ENCODE measurements at regions not wholly inside any gene's neighbourhood (a gene's known extent, or its start where the extent isn't known, plus 50 kb on each side); places are given as distances from the start of the nearest gene placed in this dataset.

DNA sequence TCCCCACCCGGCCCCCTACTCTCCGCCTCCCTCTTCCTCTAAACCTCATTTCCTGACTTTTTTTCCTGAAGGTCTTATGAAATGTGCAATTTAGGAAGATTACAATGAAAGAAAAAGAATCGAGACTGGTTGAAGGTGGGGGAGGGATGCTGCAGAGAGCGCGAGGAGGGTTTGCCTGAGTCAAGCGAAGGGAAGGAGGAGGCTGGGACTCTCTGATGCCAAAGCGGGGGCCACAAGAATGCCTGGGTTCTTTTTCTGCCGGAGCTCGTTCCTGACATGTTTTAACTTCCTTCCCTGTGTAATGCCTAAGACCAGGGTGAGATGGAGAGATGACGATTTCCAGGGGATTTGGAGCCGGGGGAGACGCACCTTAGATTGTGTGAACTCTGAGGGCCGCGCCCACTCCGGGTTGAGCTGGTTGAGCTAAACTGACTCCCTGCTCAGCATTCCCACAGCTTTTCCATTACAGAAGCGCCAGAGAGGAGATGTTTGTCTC, 270.5 kb upstream of the SORL1-AS1 start:
- no peak for ATAC-seq

DNA sequence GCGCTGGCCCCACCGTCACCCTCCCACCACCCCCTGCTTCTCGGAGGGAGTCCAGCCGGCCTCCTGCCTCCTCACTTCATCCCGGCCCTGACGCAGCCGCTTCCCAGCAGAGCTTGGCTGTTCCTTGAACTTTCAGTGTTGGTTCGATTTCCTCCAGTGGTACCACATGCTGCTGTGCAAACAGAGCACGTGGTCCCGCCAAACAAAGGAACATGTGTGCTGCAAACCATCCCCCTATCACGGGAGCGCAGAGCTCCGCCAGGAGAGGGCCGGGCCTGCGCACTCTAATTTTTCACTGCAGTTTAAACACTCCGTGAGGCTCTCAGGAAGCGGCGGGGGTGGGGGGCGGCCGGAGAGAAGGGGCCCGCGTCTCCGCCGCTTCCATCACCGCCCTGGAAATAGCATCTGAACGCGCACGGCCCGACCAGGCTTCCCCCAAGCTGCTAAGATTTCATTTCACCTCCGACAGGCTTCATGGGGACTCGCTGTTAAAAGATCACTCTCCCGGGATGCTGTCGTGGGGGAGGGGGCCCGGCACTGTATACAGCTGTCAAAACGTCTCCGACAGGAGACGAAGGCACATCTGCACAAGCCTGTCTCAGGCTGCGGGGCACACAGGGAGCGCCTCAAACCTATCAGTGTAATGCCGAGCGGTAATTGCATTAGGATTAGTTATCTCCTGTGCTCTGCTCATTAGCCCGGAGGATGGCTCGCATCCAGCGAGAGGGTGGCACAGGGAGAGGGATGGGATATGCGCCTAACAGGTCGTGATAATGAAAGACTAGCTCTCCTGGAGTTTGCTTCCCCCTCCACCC, 269.9 kb upstream of the SORL1-AS1 start:
- no peak for ATAC-seq

DNA sequence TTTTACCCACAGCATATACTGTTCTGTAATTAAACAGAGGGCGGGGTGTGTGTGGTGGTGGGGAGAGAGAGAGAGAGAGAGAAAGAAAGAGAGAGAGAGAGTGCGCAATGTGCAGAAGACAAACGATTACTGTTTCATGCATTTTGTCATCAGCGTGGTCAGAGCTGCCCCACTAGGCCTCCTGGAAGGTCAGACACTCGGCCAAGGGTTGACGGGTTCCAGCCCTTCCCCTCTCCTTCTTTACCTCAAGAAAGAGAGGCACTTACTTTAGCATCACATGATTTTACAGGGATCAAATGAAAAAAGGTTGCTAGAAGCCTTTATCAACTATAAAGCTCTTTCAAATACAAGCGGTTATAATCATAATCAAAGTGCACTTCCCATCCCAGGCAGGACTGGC, 269.2 kb upstream of the SORL1-AS1 start:
- no peak for ATAC-seq

DNA sequence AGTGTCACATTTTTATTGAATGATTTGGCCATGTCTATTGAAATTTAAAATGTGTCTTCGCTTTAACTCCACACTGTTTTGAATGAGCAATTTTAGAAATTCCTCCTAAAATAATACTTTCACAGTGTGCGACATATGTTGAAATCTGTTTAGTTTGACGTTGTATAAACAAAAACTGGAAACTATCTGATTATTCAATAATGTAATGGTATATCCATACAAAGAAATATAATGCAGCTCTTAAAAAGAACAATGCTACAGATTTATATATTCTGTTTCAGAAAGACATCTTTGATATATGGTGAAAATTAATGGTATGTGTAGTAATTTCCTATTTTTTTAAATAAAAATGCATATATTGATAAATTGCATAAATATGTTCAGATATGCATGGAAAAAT, 268.7 kb upstream of the SORL1-AS1 start:
- no peak for ATAC-seq

DNA sequence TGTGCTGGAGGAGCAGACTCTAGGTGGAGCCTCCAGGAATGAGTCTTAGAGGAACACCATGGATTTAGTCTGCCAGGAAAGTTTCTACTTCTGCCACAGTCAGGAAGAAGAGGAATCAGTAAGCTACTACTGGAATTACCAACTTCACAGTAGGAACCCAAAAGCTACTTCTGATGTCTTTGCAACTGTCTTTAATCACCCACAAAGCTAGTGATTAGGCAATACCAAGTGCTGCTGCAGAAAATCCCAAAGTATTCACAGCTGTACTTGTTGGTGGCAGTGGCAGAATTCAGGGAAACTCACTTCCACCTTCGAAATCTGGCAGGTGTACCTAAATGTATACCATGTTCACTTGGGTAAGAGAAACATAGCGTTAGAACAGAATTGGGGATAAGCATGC, 264.5 kb upstream of the SORL1-AS1 start:
- no peak for ATAC-seq

DNA sequence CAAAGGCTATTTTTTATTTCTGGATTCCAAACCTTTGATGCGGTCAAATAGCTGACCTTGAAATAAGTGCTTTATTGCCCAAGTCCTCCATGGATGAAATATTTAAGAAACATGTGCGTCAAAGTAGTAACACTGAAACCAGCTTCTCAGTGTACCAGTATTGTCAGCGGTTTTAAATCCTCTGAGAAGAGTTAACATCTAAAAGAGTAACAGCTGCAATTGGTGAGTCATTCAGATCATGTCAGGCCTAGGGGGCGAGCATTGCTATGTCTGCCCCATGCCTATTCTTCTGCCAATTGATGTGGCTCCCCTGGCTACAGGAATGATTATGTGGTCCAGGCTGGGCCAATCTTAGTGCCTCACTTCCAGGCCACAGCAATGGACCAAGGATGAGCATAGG, 263.3 kb upstream of the SORL1-AS1 start:
- ATAC-seq: no peak

DNA sequence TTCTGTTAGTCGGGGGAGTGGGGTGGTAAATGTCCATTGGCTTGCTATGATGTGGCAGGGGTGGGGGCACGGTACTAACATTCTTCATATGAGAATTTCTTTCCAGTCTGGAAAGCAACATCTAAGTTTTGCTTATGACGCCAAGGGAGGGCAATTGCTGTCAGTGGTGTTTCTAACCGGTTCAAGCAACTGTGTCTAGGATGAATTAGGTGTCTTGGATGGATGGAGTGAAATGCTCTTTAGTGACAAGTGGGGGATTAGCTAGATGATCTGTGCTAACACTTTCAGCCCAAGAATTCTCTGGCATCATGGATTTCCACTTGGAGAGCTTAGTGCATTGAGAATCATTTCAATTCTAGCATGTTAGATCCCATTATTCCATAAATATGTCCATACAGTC, 262.6 kb upstream of the SORL1-AS1 start:
- ATAC-seq: no peak

DNA sequence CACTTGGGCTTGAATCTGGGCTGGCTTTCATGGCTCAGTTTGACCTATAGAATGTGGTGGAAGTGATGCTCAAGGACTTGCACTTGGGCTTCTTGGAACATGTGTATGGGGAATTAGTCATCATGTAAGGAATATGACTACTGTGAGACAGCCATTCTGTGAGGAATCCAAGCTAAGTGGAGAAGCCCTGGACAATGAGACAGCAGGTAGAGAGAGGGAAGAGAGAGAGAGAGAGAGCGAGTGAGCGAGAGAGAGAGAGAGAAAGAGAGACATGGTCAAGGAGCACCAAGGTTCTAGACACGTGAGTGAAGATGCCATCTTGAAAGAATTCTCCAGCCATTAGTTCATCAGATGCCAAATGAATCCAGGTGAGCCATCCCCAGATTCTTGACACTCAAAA, 261.6 kb upstream of the SORL1-AS1 start:
- ATAC-seq: no peak

DNA sequence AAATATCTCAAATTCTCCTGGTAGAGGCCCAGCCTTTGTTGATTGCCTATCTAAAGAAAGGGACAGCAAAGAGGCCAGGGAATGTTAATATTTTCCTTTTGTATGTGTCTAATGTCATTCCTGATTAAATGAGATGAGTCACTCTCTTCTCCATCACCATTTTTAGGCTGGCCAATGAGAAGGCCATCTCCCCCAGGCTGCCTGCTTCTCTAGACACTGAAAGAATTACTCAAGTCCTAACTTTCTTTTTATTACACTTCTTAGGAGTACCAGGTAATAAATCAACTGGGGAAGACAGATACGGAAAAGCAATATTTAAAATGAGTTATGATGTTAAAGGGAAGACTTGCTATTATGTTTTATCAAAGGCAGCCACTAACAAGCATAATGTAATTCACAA, 259.2 kb upstream of the SORL1-AS1 start:
- no peak for ATAC-seq

DNA sequence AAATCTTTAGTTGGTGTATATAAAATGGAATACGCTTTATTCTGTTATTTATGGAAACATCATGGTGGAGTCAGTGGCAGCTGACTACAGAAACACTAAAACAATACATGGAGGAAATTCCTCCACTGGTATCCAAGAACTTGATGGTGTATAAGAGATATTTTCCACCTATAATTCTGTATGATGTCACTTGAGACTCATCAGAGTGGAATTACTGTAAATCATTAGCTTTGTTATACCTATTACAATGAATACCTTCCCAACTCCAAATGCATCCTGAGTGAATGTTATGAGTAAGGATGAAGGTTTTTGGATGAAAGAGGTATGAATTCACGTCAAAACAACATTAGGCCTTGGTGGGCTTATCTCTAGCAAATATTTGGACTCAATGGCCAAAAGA, 258.5 kb upstream of the SORL1-AS1 start:
- ATAC-seq: no peak

DNA sequence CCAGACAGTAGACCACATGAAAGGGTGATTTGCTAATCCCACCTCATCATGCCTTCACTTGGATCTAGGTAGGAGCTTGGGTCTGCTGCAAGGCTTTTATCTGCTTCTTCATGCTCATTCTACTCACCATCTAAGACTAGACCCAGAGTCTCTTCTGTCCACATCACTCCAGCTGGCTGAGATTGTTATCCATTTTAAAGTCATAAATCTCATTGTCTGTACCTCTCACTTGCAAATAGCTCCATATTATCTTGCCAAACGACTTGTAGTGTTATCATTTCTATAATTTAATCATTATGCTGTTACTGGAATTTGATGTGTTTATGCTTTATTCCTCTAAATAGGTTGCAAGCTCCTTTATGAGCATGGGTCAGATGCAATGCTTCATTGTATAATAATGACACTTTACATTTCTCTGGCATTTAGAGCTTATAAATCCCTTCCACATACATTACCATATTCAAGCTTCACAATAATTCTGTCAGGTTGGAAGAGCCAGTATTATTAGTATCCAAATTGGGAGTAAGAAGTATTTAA, 254.2 kb upstream of the SORL1-AS1 start:
- ATAC-seq: no peak

DNA sequence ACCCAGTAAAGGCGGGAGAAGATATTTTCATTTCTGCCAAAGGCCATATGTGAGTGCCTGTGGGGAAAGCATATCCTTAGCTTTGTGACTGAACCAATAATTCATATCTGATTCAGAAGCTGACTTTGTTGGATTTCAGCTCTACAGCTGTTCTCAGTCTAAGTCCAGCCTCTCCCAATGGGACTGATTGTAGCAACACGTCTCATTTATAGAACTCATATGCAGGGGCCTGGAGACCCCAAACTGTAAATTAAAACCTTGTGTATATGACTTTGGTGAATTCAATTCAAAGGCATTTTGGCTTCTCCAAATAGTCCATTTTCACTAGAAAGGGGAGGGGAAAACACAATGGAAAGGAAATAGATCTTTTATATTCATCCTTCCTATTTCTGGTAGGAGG, 250.4 kb upstream of the SORL1-AS1 start:
- ATAC-seq: no peak

DNA sequence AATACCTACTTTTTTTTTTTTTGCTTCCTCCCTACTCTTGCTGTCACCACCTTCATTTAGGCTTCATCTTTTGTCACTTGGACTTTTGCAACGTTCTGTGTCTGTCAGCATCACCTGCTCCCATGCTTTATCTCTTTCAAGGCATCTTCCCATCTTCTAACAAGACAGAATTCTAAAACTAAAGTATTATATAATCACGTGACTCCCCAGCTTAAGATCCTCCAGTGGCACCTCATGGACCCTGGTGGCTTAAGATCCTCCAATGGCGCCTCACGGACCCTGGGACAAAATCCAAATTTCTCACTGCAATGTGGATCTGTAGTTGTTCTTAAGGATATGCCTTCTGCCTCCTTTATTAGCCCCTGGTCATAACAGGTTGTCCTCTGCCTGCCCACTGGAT, 248.2 kb upstream of the SORL1-AS1 start:
- ATAC-seq: no peak

DNA sequence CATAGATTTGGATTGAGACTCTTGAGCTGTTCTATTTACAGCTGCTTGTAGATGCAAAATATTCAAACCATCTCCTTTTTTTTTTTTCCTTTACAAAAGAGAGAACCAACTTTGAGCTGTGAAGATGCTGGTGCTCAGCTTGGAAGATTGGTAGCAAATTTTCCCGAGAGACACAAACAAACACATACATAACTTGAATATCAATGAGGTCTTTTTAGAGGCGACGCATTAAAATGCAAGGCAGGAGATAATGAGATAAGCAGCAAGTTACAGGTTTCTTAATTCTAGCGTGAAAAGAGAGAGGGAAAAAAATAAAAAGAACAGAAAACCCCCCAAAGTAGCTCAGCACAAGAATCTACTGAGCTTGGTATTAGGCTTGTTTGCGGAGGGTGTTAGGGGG, 247.0 kb upstream of the SORL1-AS1 start:
- ATAC-seq: no peak

DNA sequence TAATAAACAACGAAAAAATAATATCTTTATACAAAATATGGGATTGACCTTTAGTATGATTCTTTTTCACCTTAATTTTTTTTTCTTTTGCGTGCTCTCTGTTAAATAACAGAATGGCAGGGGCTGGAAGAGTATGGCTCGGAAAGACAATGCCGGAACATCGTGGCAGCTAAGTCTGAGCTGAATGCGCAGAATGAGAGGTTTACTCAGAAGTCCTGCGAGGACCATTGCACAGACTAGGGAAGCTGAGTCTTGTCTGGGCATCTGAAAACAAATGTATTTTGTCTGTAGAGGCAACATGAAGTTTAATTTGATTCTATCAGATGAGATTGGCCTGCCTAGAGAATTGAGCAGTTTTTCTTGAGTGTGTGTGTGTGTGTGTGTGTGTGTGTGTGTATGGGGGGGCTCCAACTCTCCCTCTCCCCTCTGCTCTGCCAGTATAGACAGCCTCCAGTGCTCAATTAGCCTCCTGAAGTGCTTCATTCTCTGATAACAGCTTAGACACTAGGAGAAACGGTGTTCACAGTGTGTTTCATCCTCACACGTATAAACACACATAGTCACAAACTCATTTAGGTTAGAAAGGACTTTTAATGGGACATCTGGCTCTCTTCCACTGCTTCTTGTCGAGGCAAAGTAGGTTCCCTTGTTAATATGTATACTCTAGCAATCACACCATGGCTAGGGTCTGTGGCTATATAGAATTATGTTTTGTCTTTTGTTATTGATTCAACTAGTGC, 244.3 kb upstream of the SORL1-AS1 start:
- no peak for ATAC-seq

DNA sequence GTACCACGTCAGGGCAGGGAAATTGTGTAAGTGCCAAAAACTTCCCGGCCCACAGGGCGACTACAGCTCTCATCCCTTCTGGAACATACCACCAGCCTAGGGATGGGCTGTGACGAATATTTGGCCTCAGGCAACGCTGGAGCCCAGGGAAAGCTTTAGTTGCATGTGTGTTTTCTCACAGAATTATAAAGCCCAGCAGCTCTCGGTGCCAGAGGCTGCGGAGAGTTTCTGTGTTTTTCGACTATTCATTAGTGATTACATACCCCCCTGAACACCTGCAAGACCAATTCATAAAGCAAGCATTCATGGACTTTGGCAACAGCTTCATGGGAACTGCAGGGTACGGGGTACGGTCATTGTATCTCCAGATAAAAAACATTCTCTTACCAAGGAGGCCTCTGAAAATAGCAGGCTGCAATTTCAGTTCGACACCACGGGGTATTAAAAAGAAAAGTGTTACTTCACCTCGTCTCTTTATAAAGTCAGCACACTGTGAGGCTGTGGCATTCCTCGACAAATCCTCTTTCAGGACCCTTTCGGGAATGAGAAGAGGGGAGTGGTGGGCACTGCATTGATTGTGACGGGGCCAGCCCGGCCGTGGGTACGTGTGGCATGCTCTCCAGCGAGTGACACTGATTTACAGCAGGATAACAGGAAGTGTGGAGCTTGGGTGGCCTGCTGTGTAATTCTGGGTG, 243.6 kb upstream of the SORL1-AS1 start:
- ATAC-seq: no peak

DNA sequence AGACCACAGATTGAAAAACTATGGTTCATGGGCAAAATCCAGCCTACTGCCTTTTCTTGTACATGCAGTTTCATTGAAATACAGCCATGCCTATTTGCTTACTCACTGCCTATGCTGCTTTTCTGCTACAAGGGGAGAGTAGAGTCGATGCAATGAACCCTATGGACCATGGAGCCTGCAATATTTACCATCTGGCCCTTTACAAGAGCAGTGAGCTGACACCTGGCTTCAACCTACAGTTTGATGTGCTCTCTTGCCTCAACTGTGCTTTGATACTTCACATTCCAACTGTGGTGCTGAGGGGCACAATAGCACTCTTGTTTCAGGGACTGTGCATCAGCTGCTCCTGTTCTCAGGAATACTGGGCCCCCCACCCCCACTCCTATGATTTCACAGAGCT, 239.5 kb upstream of the SORL1-AS1 start:
- ATAC-seq: no peak

DNA sequence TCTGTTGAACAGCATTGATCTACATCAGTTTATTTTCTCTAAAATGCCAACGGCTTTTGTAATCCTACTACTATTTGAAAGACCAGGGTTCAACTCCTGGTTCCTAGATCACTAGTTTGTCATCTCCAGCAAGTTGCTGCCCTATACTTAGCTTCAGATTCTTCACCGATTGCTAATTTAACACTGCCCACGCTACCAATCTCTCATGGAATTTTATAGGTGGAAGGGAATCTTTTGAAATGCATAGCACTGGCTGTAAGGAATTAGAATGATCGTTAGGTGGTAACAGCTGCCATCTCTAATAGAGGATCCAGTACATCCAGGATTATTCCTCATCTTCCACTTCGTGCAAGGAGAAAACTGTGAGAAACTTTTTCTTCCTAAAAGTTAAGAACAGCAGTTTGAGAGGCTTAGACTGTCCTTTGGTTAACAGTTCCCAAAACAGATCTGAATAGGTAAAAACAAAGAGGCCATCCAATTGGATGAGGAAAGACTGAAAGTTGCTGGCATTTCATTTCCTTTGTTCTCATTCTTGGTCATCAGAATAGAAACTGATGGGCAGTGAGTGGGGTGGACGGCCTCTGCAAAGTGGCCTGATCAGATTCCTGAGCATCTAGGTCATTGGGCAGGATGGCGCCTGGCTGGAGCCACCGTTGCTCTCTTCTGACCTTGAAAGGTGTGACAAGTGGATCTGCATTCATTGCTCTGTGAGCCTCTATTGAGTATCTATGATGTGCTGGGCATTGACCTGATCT, 236.3 kb upstream of the SORL1-AS1 start:
- ATAC-seq: no peak

DNA sequence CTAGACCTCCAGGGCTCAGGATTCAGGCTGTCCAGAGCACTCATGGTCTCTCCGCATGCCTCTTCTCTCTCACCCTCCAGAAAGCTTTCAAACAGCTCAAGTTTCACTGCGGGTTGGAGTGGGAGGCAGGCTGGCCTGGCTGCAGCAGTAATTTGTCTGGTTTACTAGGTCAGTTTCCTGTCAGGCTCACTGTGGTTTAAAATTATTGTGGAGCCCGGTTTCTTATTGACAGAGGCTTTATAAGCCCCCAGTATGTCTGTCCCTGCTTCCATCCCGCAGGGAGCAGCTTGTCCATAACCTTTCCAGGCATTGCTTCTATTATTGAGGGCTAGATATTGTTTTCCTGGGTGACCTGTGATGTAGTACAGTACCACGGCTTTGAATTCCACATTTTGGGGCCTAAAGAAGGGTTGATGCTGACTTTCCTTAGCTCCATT, 235.3 kb upstream of the SORL1-AS1 start:
- no peak for ATAC-seq

DNA sequence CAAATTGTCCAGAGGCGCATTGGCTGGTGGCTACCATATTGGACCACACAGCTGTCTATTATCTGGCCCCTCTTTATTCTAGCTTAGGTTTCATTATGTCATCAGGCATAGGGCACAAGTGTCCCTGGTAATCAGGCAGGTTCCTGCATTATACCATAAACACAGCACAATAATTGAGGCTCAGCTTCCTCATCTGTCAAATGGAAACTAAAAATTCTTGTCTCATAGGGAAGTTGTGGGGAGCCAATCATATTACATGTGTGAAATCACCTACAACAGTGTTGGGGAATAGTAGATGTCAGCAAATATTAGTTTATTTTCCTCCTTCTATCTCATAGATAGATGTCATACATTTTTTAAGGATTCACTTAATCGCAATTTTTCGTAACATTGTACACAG, 231.0 kb upstream of the SORL1-AS1 start:
- ATAC-seq: no peak

All from activated CD4-positive, CD25-positive, alpha-beta regulatory T cell treated with anti-CD3 and anti-CD28 coated beads, Interleukin-2, amount 50 U/mL, for 24 hours (primary cell).